GM18511 (cell line): ENCODE measurements at regions not wholly inside any gene's neighbourhood (a gene's known extent, or its start where the extent isn't known, plus 50 kb on each side); places are given as distances from the start of the nearest gene placed in this dataset.
"Not testable (repeated sequence)": the region's sequence is repeated elsewhere in the genome, so short reads cannot be mapped to it uniquely, and the experiment has no call there.

Source experiments
- ATAC-seq: cut with Tn5 transposase; IDR thresholded peaks from one replicate; pipeline ENCODE4 v1.9.1; 2021; ENCODE audit warnings: mild to moderate bottlenecking, moderate library complexity; ENCODE audit not compliant: unreplicated experiment

DNA sequence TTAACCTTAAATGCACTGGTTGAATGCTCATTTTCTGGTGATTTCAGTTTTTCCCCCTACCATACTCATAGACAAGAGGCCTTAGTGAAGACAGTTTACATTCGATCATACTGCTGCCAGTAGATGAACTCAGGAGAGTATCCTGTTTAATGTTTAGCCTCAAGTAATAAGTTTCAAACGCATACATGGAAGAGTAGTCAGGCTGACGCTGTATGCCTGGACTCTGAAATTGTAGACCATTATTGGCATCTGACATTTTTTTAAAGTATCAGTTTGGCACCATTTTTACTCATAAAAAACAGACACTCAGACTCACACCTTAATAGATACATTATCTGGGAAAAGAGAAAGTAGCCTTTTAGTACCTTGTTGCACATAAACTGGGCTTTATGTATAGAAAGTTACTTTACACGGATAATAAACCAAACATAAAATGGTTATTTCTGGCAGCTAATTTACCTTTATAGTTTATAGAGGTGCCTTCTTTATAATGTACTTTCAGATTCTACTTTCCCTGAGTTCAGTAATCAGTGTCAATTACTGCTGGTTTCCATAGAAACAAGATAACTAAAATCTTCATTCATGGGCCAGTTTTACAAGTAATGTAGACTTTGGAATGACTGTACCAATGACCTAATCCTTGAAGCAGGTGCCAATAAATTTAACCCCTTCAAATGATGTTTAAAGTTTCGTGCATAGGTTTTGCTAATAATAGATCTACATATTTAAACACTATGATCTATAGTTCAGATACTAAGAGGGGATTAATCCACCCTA is 183.8 kb upstream of the ITGA1 start:
- no peak for ATAC-seq

DNA sequence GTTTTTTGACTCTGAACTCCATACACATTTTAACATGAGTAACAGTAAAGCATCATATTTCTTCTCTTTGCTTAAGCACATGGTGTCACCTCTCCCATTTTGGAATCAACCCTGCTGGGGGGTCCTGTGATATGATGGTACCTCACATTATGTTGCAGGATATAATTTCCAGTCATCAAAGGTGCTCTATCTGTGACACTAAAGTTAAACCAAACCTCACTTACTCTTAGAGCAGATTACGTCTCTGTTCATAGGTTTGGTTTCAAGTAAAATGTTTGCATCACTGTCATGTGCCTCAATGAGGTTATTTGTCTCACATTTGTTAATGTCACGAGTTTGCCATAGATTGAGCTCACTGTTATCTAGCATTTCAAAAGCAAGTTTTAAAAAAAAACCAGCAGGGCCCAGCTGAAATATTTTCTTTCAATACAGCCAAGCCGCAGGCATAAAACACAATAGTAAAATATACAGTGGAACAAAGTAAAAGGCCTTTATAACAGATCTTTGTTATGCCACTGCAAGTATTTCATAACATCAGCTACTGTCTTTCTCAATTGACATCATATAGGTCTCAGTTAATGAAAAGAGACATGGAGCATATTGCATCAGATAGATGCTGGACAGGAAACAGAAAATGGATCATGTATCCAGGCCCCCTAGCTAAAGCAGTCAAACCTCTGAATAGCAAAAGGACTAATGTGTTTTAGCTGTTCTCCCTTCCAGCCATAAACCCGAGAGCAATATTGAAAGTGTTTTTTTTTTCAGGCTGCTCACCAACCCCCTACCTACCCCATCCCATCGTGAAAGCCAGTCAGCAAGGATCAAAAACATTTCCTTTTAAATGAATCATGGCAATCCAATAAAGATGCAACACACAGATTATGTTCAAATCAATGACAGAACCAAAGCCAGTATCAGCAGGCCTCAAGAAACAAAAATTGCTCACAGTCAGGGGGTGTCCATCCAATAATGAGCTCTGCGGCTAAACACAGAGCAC is 182.1 kb upstream of the ITGA1 start:
- ATAC-seq = no peak

DNA sequence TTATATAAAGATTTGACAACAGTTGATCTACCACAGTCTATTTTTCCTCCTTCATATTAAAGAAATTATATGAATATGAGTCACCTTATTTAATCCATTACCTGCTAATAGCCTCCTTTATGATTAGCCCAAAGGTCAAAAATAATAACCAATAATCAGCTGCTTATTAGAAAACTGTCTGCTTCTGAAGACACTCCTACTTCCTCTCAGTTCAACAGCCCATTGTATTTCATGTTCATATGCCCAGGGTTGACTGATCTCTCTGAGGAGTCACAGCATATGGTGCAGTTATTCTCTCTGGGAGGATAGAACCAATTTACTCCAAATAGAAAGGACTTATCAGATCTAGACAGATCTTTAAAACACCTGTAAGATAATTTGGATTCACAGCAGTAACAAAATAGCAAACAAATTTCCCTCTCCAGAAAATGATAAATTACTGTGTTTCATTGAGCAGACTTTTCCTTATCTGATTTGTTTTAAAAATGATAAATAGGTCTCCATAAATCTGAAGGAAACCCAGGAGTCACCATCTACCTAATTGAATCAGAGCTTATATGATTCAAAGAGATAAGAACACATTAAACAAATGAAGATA is 180.4 kb upstream of the ITGA1 start:
- ATAC-seq = no peak

DNA sequence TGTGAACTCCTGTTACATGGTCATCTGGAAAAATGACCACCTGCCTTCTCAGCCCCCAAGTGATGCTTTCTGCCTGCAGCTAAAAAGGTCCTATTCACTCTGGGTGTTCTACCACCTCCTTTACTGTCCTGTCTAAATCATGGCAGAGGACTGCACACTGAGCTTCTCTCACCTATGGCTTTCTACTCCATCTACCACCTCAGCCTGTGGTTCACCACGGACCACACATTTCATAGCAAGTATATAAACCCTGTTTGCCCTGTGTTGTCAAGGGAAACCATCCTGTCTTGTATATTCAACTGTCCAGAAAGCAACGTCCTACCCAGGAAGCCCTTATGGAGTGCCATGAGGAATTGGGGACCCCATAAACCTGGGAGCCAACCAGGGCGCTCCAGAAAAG is 167.4 kb upstream of the ITGA1 start:
- no peak for ATAC-seq

DNA sequence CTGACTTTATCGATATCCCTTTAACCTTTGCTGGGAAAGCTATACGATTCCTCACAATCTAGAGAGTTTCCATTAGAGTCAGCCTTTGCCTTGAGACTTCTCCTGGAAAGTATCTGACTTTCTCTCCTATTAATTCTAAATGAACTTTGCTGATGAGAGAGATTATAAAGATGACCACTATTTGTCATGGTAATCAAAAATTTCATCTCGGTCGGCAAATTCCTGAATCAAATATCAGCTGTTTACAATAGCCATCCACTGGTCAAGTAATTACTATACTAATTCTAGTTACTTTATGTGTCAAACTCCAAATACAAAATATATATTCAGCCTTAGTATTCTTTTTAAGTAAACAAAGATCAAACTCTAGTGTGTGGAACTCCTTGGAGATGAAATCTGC is 164.4 kb upstream of the ITGA1 start:
- no peak for ATAC-seq

DNA sequence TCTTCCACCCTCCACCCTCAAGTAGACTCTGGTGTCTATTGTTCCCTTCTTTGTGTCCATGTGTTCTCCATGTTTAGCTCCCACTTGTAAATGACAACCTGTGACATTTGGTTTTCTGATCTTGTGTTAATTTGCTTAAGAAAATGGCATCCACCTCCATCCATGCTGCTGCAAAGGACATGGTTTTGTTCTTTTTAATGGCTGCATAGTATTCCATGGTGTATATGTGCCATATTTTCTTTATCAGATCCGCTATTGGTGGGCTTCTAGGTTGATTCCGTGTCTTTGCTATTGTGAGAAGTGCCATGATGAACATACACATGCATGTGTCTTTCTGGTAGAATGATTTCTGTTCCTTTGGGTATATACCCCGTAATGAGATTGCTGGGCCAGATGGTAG is 163.4 kb upstream of the ITGA1 start:
- no peak for ATAC-seq

GRCh38 chr5:52626312-52626711 is 161.4 kb upstream of the ITGA1 start:
- ATAC-seq = no peak

DNA sequence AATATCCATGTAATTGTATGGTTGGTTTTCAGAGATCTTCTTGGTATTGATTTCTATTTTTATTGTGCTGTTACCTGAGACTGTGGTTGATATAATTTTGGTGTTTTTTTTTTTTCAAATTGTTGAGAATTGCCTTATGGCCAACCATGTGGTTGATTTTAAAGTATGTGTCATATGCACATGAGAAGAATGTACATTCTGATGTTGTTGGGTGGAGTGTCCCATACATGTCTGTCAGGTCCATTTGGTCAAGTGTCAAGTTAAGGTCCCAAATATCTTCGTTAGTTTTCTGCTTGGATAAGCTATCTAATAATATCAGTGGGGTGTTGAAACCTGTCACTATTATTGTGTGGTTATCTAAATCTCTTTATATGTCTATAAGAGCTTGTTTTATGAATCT is 160.0 kb upstream of the ITGA1 start:
- no peak for ATAC-seq

GRCh38 chr5:52632281-52632680 is 155.4 kb upstream of the ITGA1 start:
- no peak for ATAC-seq

GRCh38 chr5:52634171-52634570 is 153.5 kb upstream of the ITGA1 start:
- not testable (repeated sequence) for ATAC-seq

- no peak for ATAC-seq
Measured at GRCh38 chr5:52638732-52639131, 149.0 kb upstream of the ITGA1 start.

- no peak for ATAC-seq
Measured at GRCh38 chr5:52648726-52649125, 139.0 kb upstream of the ITGA1 start.

DNA sequence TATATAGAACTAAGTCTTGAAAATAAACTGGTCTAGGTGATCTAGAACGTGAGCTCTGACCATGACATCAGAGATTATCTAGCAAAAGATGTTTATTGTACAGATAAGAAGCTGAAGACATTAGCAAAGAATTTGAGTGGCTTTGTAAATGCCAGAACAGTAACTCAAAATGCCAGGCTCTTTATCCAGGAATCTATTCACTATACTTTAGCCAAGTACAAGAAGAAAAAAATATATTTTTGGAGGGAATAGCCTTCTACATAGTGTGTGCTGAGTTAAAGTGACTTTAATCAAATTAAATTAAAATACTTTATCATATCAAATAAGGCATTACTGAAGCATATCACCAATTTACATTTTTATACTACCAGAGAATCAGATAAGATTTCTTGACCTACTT is 132.6 kb upstream of the ITGA1 start:
- ATAC-seq = no peak

DNA sequence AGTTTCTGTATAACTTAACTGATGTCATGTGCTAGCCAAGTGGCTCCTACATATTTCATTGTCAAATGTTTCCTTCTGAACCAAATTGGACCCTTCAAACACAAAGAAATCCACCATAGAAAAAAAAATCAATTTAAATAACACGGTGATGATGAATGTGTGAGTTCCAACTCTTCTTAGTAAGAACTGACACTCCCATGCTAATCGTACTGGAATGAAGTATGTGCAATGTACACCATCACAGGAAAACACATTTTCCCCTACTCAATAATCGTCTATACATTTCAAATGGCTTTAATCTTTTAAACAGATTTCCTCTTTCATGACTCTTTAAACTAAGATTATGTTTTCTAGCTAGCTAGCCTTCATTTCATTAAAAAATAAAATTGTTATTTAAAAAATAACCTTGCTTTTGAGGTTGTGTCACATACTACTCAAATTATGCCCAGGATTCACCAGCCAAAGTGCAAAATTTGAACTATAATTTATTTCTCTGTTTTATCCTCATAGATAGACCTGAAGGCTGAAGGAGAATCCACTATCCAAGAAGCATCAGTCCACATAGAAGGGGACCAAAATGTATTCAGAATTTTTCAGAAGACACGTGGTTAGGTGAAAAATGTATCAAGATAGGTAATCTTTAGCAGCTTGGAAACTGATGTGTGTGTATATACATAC is 131.0 kb upstream of the ITGA1 start:
- no peak for ATAC-seq

DNA sequence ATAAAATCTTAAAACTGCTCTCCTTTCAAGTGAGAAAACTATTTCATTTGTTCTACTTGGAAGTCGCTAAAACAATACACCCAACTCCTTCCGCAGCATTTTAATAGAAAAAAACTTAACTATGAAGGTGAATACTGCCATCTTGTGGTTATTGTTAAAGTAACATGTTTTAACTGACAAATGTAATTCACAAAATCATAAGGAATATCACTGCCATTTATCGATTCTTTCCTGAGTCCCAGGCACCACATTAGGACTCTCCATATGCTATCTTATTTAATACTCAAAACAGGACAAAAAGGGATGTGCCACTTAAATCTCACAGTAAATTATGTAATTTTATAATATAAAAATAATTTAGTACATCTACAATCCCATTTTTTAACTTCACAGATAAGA is 130.5 kb upstream of the ITGA1 start:
- ATAC-seq = peak; percentile 71

- no peak for ATAC-seq
Measured at GRCh38 chr5:52658246-52658645, 129.5 kb upstream of the ITGA1 start.

DNA sequence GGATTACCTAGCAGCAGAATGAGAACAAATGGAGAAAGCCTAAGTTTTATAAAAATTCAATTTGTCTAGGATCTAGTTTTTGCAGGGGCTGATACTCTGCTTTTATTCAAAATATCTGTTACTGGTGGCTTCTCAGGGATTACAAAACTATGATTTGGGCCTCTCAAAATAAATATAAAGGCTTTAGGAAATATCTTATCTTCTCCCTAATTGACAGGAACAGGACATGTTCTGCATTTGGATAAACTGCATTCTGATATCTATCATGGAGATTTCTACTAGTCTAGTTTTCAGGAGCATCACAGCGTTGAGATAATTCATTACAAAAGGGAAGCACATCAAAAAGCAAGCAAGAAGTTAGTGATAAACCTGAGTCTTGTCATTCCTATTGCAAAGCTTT is 127.1 kb upstream of the ITGA1 start:
- ATAC-seq = no peak

DNA sequence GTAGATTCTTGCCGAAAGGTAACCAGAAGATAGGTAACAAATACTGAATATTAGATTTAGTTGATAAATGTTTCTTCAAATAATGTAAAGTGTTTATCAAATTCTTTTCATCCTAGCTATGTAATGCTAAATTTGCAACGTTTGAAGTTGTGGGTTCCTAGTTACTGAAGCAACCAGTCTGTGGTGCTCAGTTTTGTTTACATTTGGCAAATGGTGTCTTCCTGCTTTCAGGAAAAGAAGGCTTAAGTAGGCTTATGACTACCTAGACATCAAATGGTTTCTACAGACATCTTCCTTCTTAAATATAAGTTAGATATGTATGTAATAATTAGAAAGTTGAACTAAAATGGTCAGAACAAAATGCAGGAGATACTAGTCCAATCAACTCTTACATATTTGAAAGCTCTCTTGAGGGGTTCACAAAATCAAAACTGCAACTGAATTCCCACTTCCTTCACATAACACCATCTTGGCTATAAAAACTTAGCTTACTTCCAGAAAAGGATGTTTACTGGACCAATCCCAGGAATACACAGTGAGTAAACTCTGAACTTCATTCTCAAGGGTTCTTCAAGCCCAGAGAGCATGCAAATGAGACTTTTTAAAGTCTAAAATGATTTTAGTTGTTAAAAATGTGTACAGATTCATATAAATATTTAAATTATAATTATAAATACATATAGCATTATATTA is 125.7 kb upstream of the ITGA1 start:
- ATAC-seq = no peak

GRCh38 chr5:52665559-52665958 is 122.2 kb upstream of the ITGA1 start:
- no peak for ATAC-seq

GRCh38 chr5:52668139-52668538 is 119.6 kb upstream of the ITGA1 start:
- no peak for ATAC-seq
